Thymus (tissue), 11 donors: ENCODE measurements at regions not wholly inside any gene's neighbourhood (a gene's known extent, or its start where the extent isn't known, plus 50 kb on each side); places are given as distances from the start of the nearest gene placed in this dataset.

Experiments used
- DNase-seq, 9 donors: peaks; one replicate each; pipeline ENCODE4 v3.0.0-alpha.2; 2013; ENCODE audit warnings: low spot score in 9 of 9, low read depth in 6 of 9, missing footprints in 1 of 9
- H3K27ac ChIP-seq, 2 donors: one replicate each; pipeline ENCODE4 v1.5.1; 2013; ENCODE audit warnings: control low read depth in 1 of 2, low read depth in 1 of 2, low read length in 1 of 2, mild to moderate bottlenecking in 1 of 2, moderate library complexity in 1 of 2
- H3K27me3 ChIP-seq, 2 donors: one replicate each; pipeline ENCODE4 v1.5.1; 2013; ENCODE audit warnings: low read length in 1 of 2; ENCODE audit not compliant: control insufficient read depth in 2 of 2, insufficient read depth in 1 of 2
- H3K36me3 ChIP-seq, 2 donors: one replicate each; pipeline ENCODE4 v1.5.1; 2013; ENCODE audit warnings: low read length in 1 of 2, mild to moderate bottlenecking in 1 of 2, moderate library complexity in 1 of 2; ENCODE audit not compliant: control insufficient read depth in 2 of 2, insufficient read depth in 2 of 2
- H3K4me1 ChIP-seq, 2 donors: one replicate each; pipeline ENCODE4 v1.5.1; 2013; ENCODE audit warnings: low read length in 2 of 2; ENCODE audit not compliant: control insufficient read depth in 2 of 2, insufficient read depth in 2 of 2
- H3K4me3 ChIP-seq, 2 donors: one replicate each; pipeline ENCODE4 v1.5.1; 2013; ENCODE audit warnings: low read length in 2 of 2, control low read depth in 1 of 2, mild to moderate bottlenecking in 1 of 2
- H3K9me3 ChIP-seq, 2 donors: one replicate each; pipeline ENCODE4 v1.5.1; 2013; ENCODE audit warnings: low read length in 1 of 2, mild to moderate bottlenecking in 1 of 2; ENCODE audit not compliant: control insufficient read depth in 2 of 2, insufficient read depth in 1 of 2
- WGBS: extraction: QIAGEN DNeasy Blood & Tissue Kit; methylation state at CpG from one replicate; pipeline ENCODE4 v1.1.7; 2013; 5-methylcytosine and 5-hydroxymethylcytosine counted together
- donor health status: healthy.

DNA sequence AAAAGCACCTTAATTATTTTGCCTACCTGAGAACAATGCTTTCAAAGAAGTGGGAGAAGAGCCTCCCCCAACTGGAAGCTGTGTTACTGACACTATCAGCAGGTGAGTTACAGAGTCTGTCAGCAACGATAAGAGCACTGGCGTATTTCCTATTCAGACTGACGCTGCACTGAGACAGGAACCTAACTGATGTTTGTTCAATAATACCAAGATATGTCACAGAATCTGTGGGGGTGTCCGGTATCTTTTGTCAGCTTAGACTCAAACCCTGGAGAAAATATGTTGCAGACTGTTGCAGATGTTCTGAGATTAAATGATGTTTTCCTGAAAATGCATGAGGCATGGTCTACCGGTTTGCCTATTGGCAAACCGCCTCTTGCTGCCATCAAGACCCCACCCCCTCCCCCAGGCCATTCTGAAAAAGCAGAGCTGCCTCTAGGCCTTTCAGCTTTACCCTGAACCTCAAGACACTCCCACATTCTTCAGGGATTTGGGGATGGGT is 115.2 kb upstream of the KIT start:
- Histone ChIP-seq H3K36me3 (no peaks in the 10 kb centered on the region), H3K9me3 (no peaks in the 10 kb centered on the region), H3K27me3 (peaks cover 0 to 5% of the 10 kb centered on the region in 2 donors), H3K27ac (no peak overlapping the region), H3K4me1 (peaks cover 0 to 5% of the 10 kb centered on the region in 2 donors), H3K4me3 (no peak overlapping the region)
- WGBS: 65% methylated on average over 6 of the region's 6 CpGs
- DNase-seq: no peak

DNA sequence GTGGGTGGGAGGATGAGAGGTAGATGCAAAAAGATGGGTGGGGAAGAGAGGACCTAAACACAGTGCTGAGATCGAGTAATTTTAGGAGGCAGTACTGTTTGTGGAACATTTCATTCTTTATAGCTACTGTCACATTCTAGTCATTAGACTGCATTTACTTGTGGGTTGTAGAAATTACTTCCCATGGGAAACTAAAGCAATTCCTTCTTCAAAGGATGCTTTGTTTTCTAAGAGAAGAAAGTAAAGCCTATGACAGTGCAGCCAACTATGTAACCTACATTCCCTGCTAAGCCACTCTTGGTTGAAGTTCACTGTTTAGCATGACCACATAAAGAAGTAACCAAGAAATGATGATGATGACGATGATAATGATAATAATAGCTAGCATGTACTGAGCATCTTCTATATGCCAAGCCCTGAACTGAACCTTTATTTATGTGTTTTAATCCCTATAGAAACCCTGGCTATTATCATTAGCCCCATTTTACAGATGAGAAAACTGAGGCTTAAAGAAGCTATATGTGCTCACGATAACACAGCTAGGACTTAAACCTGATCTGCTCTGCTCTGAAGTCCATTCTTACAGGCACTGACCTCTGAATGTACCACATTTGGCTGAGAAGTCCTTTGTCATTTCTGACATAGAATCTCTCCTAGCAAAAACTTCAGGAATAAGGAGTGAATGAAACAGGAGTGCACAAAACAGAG is 114.5 kb upstream of the KIT start:
- Histone ChIP-seq H3K4me3 (no peak overlapping the region), H3K36me3 (no peaks in the 10 kb centered on the region), H3K4me1 (peaks cover 0 to 5% of the 10 kb centered on the region in 2 donors), H3K27ac (no peak overlapping the region), H3K27me3 (peaks cover 0 to 5% of the 10 kb centered on the region in 2 donors), H3K9me3 (no peaks in the 10 kb centered on the region)
- 98% methylated on average over 3 of the region's 3 CpGs for WGBS
- no peak for DNase-seq

GRCh38 chr4:54545663-54546424 is 111.9 kb upstream of the KIT start:
- Histone ChIP-seq H3K27me3 (no peaks in the 10 kb centered on the region), H3K4me3 (no peak overlapping the region), H3K27ac (peak overlapping the region in 1 of 2 donors; percentile 30), H3K36me3 (no peaks in the 10 kb centered on the region), H3K4me1 (no peaks in the 10 kb centered on the region), H3K9me3 (no peaks in the 10 kb centered on the region)
- 91% methylated on average over 4 of the region's 4 CpGs for WGBS
- no peak for DNase-seq

GRCh38 chr4:54547299-54548097 is 110.3 kb upstream of the KIT start:
- 83% methylated on average over 7 of the region's 7 CpGs for WGBS
- no peaks in the 10 kb centered on the region for H3K36me3 ChIP-seq
- DNase-seq: no peak

GRCh38 chr4:54548098-54548620 is 109.6 kb upstream of the KIT start:
- no peak overlapping the region for H3K27ac ChIP-seq
- DNase-seq: no peak
- 95% methylated on average over 3 of the region's 3 CpGs for WGBS

More at GRCh38 chr4:54547299-54548097, 110.3 kb upstream of the KIT start:
- Histone ChIP-seq H3K27me3 (no peaks in the 10 kb centered on the region), H3K4me3 (no peak overlapping the region), H3K27ac (no peak overlapping the region), H3K9me3 (no peaks in the 10 kb centered on the region), H3K4me1 (no peaks in the 10 kb centered on the region)

DNA sequence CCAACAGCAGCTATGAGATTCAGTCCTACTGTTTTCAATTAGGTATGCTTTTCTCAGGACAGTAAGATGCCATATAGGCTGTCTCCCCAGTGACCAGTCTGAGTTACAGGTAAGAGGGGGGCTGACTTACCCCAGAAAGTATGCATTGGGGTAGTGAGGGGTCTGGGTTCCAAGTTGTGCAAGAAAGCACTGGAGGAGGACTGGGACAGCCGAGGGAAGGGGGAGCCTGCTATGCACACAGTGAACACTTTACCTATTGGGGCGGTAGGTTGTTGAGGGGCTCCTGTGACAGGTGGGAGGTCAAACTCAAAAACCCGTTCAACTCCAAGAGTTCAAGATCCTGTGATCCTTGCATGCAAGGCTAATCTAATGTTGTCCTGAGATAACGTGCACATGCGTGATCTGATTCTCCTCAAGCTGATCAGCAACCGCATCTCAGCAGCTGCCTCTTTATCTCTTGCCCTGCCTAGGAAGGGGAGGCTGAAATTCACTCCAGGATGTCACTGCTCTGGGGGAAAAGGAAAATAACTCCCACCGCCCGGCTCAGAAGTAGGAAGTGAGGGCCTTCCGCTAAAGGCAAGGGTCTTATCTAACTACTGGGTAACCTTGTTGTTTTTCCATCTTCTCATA is 108.8 kb upstream of the KIT start:
- H3K4me1 ChIP-seq: no peaks in the 10 kb centered on the region
- no peaks in the 10 kb centered on the region for H3K27me3 ChIP-seq
- no peak overlapping the region for H3K27ac ChIP-seq
- 98% methylated on average over 9 of the region's 9 CpGs for WGBS
- no peak for DNase-seq
- H3K36me3 ChIP-seq: no peaks in the 10 kb centered on the region
- no peaks in the 10 kb centered on the region for H3K9me3 ChIP-seq
- H3K4me3 ChIP-seq: no peak overlapping the region

More at GRCh38 chr4:54548098-54548620, 109.6 kb upstream of the KIT start:
- Histone ChIP-seq H3K36me3 (no peaks in the 10 kb centered on the region), H3K27me3 (no peaks in the 10 kb centered on the region), H3K9me3 (no peaks in the 10 kb centered on the region), H3K4me3 (no peak overlapping the region), H3K4me1 (no peaks in the 10 kb centered on the region)

GRCh38 chr4:54550395-54551171 is 107.2 kb upstream of the KIT start:
- Histone ChIP-seq H3K4me3 (no peak overlapping the region), H3K9me3 (no peaks in the 10 kb centered on the region), H3K4me1 (no peaks in the 10 kb centered on the region), H3K27ac (no peak overlapping the region), H3K27me3 (no peaks in the 10 kb centered on the region), H3K36me3 (no peaks in the 10 kb centered on the region)
- DNase-seq: no peak
- 93% methylated on average over 8 of the region's 8 CpGs for WGBS

DNA sequence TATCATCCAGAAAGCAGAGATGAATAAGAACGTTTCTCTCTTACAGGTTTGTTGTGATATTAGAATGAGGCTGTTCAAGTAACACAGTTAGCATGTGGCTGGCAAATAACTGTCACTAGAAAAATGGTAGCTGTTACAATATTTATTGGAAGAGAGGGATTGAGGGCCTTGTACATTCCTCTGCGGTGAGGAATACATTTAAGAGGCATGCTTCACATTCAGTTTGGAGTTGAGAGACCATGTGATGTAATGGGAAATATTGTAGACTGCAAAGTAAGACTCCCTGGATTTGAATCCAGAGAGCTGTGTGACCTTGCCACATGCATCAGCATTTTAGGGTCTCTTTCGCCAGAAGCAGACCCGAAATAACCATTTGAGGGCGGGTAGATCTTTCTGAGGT is 104.8 kb upstream of the KIT start:
- no peak for DNase-seq
- no peaks in the 10 kb centered on the region for H3K4me1 ChIP-seq
- no peaks in the 10 kb centered on the region for H3K36me3 ChIP-seq
- no peak overlapping the region for H3K4me3 ChIP-seq
- no peaks in the 10 kb centered on the region for H3K27me3 ChIP-seq
- no peak overlapping the region for H3K27ac ChIP-seq
- 93% methylated on average over 5 of the region's 5 CpGs for WGBS
- no peaks in the 10 kb centered on the region for H3K9me3 ChIP-seq
